ENCODE measurements at regions not wholly inside any gene's neighbourhood (a gene's known extent, or its start where the extent isn't known, plus 50 kb on each side); places are given as distances from the start of the nearest gene placed in this dataset.

DNA sequence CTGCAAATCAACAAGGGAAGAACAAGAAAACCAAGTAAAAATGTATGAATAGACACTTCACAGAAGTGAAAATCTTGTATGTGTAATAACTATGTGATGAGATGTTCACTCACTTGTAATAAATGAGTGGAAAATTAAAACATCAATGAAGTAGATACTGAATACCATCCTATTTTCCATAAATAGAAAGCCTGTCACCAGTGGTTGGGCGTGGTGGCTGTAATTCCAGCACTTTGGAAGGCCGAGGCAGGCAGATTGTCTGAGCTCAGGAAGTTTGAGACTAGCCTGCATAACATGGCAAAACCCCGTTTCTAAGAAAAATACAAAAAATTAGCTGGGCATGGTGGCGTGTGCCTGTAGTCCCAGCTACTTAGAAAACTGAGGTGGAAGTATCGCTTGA, 53.5 kb upstream of the SOD3 start:
- H3K4me3 ChIP-seq (ENCODE audit: low read depth, low read length): no peak overlapping the region
- DNase-seq (ENCODE audit: low read depth): no peak
- TF ChIP-seq, protein P1, sequence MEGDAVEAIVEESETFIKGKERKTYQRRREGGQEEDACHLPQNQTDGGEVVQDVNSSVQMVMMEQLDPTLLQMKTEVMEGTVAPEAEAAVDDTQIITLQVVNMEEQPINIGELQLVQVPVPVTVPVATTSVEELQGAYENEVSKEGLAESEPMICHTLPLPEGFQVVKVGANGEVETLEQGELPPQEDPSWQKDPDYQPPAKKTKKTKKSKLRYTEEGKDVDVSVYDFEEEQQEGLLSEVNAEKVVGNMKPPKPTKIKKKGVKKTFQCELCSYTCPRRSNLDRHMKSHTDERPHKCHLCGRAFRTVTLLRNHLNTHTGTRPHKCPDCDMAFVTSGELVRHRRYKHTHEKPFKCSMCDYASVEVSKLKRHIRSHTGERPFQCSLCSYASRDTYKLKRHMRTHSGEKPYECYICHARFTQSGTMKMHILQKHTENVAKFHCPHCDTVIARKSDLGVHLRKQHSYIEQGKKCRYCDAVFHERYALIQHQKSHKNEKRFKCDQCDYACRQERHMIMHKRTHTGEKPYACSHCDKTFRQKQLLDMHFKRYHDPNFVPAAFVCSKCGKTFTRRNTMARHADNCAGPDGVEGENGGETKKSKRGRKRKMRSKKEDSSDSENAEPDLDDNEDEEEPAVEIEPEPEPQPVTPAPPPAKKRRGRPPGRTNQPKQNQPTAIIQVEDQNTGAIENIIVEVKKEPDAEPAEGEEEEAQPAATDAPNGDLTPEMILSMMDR (conservative IDR thresholded peaks at IDR 0.05; ENCODE audit: low read depth, low read length): no peak

DNA sequence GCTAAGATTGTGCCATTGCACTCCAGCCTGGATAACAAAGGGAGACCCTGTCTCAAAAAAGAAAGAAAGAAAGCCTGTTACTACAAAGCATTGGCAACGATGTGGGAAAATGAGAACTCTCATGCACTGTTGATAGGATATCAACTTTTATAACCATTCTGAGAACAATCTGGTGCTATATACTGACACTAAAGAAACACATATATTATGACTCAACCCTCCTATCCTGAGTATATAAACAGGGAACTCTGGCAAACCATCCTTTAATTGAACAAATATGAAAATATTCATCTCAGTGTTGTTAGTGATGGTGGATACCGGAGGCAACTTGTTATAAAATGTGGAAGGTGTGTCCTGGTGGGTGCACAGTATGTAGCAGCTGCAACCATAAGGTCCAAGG, 53.0 kb upstream of the SOD3 start:
- TF ChIP-seq, protein P1 (conservative IDR thresholded peaks at IDR 0.05; ENCODE audit: low read depth, low read length): no peak
- no peak for DNase-seq (ENCODE audit: low read depth)
- H3K4me3 ChIP-seq (ENCODE audit: low read depth, low read length): no peak overlapping the region

DNA sequence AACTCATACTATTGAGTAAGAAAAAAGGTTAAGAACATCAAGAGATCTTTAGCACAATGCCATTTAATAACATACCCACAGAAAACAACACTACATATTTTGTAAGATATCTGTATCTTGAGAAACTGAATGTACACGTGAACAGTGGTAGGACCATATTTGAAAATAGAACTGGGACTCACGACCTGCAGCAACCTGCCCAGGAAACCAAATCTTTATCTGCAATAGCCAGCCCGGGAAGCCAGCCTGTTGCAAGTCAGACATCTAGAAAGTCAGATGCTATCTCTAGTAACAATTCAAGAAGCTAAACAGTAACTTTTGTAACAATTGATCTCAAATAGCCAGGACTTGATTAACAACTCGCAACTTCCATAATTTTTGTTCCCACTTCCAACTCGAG, 52.6 kb upstream of the SOD3 start:
- DNase-seq (ENCODE audit: low read depth): no peak
- no peak overlapping the region for H3K4me3 ChIP-seq (ENCODE audit: low read depth, low read length)
- TF ChIP-seq, protein P1 (conservative IDR thresholded peaks at IDR 0.05; ENCODE audit: low read depth, low read length): no peak

DNA sequence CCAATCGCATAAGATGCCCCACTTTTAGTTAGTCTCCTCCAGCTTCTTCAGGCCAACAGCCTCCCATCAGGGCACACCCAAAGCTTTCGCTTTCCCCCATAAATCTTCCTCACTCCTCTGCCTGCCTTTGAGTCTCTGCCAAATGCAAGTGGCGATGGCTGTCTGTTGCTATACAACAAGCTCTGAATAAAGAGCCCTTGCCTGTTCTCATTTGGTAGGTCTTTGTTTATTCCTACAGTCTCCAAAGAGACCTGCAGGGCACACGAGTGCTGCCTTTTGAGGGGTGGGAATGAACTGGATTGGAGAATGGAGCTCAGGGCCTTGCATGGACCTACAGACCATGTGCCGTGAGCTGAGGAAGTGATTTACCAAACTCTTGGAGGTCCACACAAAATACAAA, 52.2 kb upstream of the SOD3 start:
- TF ChIP-seq, protein P1 (conservative IDR thresholded peaks at IDR 0.05; ENCODE audit: low read depth, low read length): no peak
- no peak for DNase-seq (ENCODE audit: low read depth)
- no peak overlapping the region for H3K4me3 ChIP-seq (ENCODE audit: low read depth, low read length)

DNA sequence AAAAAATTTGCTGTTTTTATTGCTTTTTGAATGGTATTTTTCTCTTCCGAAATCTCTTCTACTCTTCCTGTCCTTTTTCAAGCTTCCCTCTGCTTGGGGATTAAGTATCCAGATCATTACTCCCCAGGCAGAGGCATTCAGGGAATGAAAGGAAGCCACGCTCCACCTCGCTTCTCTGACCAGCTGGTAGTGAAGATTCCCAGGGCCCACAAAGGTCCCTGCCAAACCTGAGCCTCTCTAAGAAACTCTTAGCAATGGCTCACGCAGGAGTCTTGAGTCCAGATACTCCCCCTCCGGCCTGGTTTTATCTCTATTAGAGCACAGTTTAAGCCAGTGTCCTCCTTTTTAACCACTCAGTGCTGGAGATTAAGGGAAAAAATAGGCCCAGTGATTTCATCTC, 51.4 kb upstream of the SOD3 start:
- TF ChIP-seq, protein P1 (conservative IDR thresholded peaks at IDR 0.05; ENCODE audit: low read depth, low read length): no peak
- no peak for DNase-seq (ENCODE audit: low read depth)
- no peak overlapping the region for H3K4me3 ChIP-seq (ENCODE audit: low read depth, low read length)

DNA sequence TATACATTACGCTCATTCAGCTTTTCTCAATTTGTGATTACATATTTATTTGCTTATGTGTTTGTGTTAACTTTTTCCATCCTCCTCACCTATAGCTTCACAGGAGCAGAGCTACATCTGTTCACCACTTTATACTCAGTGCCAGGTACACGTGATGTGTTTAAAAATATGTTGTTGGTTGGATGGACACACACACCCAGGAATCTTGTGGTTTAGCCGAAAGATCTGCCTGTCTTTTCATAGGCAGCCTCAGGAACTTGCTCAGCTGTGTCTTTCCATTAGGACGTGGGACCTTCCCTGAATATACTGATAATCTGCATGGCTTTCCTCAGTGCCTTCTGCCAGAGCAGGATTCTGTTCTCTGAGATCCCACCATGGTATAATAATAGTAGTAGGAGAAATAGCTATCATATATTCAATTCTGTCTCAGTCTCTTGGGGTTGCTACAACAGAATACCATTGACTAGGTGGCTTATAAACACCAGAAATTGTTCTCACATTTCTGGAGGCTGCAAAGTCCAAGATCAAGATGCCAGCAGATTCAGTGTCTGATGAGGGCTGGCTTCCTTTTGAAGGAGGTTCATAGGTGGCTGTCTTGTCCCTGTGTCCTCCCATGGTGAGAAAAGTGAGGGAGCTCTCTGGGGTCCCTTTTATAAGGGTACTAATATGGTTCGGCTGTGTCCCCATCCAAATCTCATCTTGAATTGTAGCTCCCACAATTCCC, 50.0 kb upstream of the SOD3 start:
- TF ChIP-seq, protein P1 (conservative IDR thresholded peaks at IDR 0.05; ENCODE audit: low read depth, low read length): no peak
- no peak for DNase-seq (ENCODE audit: low read depth)
- H3K4me3 ChIP-seq (ENCODE audit: low read depth, low read length): no peak overlapping the region

All from epithelial cell of proximal tubule (primary cell).